Erythroblast (primary cell): ENCODE measurements at regions not wholly inside any gene's neighbourhood (a gene's known extent, or its start where the extent isn't known, plus 50 kb on each side); places are given as distances from the start of the nearest gene placed in this dataset.

Experiments
- GATA1 ChIP-seq: IDR thresholded peaks from 2 replicates; pipeline ENCODE4 v1.6.1; 2011; ENCODE audit warnings: low read depth, mild to moderate bottlenecking, control low read depth, low read length, moderate library complexity
- POLR2A ChIP-seq: IDR thresholded peaks from 2 replicates; pipeline ENCODE4 v1.6.1; 2011; ENCODE audit warnings: mild to moderate bottlenecking, low read length

DNA sequence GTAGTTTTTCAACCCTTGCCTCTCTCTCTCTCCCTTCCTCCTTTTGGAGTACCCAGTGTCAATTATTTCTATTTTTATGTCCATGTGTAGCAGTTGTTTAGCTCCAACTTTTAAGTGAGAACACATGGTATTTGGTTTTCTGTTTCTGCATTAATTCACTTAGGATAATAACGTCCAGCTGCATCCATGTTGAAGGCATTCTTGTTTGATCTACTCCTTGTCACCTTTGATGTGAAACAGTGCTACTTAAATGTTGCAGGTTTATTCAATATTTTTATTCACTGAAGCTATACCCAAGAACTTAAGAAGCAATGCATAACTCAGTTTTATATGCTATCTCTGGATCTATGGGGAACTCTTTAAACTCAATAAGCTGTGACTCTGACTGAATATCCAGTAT, 465.2 kb upstream of the ADGRB3 start:
- TF ChIP-seq POLR2A (no peak), GATA1 (no peak)
